K562 (cell line): ENCODE measurements at regions not wholly inside any gene's neighbourhood (a gene's known extent, or its start where the extent isn't known, plus 50 kb on each side); places are given as distances from the start of the nearest gene placed in this dataset.
A peak's percentile ranks its signal among the peaks of the same experiment; 100 is the strongest.

Experiments used
- ATAC-seq: fragments of 200-7000 bp; cut with Tn5 transposase; 3 replicates; pipeline ENCODE4 v1.9.1; 2020; ENCODE audit warnings: moderate library complexity
- BruUV-seq: library from RNA; stranded (reverse); fragments of 400-500 nt; replicated peaks from 2 replicates; lab custom pipeline; 2021; lab: Mats Ljungman, UMichigan
- CTCF ChIA-PET: fragments of 300-600 bp; formaldehyde crosslinking; extraction: SDS; loops from one replicate; lab custom pipeline; 2021; ENCODE audit warnings: low intra/inter-chr PET ratio; lab: Yijun Ruan, JAX
- POLR2A ChIA-PET: fragments of 300-600, 350-650 bp; sonication (Branson Sonifier 250); formaldehyde crosslinking; extraction: SDS; loops from one replicate; lab custom pipeline; 2021; ENCODE audit warnings: antibody characterized with exemption, inconsistent platforms; lab: Yijun Ruan, JAX
- DNase-seq, 4 experiments: peaks; one replicate each; pipeline versions ENCODE4 v3.0.0 to v3.0.0-alpha.2; 2011 to 2018; ENCODE audit warnings: low spot score in 3 of 4, mixed read lengths in 3 of 4; ENCODE audit errors: extremely low read depth in 1 of 4
- FAIRE-seq: peaks from 2 replicates; lab custom pipeline; 2011; peaks lifted over from hg19 to GRCh38; lab: Jason Lieb, UNC
- H2AFZ ChIP-seq: 2 replicates; pipeline ENCODE4 v1.6.0; 2011; ENCODE audit warnings: low read depth, low read length, control low read depth, inconsistent platforms
- H3K27ac ChIP-seq: fragments of 200-600 bp; 3 replicates; pipeline ENCODE4 v1.8.0; 2011; ENCODE audit warnings: low read depth, mild to moderate bottlenecking, control low read depth, inconsistent platforms, low read length, moderate library complexity, mixed read lengths; ENCODE audit errors: extremely low read depth
- H3K27me3 ChIP-seq, 2 experiments: fragments of 300-600 bp in 1 of 2; 2 replicates in 1 of 2; 3 replicates in 1 of 2; pipeline versions ENCODE4 v1.6.0 to v1.8.0; 2011; ENCODE audit warnings: inconsistent platforms in 2 of 2, low read length in 2 of 2, mild to moderate bottlenecking in 1 of 2, mixed read lengths in 1 of 2, moderate library complexity in 1 of 2; ENCODE audit not compliant: control insufficient read depth in 2 of 2, insufficient read depth in 2 of 2
- H3K36me3 ChIP-seq: fragments of 300-600 bp; 3 replicates; pipeline ENCODE4 v1.8.0; 2011; ENCODE audit warnings: mild to moderate bottlenecking, low read length, inconsistent platforms; ENCODE audit not compliant: control insufficient read depth, insufficient read depth
- H3K4me1 ChIP-seq, 2 experiments: fragments of 200-600 bp in 1 of 2; replicated peaks in 1 of 2; 2 replicates in 1 of 2; 3 replicates in 1 of 2; pipeline versions ENCODE4 v1.5.1 to v1.8.0; 2011; ENCODE audit warnings: inconsistent platforms in 2 of 2, low read length in 2 of 2, mild to moderate bottlenecking in 1 of 2, mixed read lengths in 1 of 2, moderate library complexity in 1 of 2; ENCODE audit not compliant: control insufficient read depth in 2 of 2, insufficient read depth in 2 of 2
- H3K4me2 ChIP-seq: 2 replicates; pipeline ENCODE4 v1.6.1; 2011; ENCODE audit warnings: low read length, control low read depth, inconsistent platforms, mixed read lengths; ENCODE audit not compliant: insufficient read depth
- H3K4me3 ChIP-seq: fragments of 200-600 bp; sonication (generic), shearing (Covaris generic); 2 replicates; pipeline ENCODE4 v1.5.1; 2016; ENCODE audit warnings: control low read depth, inconsistent platforms
- H3K79me2 ChIP-seq: fragments of 200-600 bp; 3 replicates; pipeline ENCODE4 v1.8.0; 2011; ENCODE audit warnings: low read length, inconsistent platforms; ENCODE audit not compliant: control insufficient read depth, insufficient read depth
- H3K9ac ChIP-seq, 2 experiments: 2 replicates each; pipeline versions ENCODE4 v1.6.0 to v1.6.1; 2011; ENCODE audit warnings: low read depth in 2 of 2, low read length in 2 of 2, control low read depth in 1 of 2, inconsistent platforms in 1 of 2, mild to moderate bottlenecking in 1 of 2, mixed read lengths in 1 of 2; ENCODE audit not compliant: insufficient read depth in 1 of 2
- H3K9me1 ChIP-seq: one replicate; pipeline ENCODE4 v1.6.0; 2011; ENCODE audit warnings: inconsistent platforms, mild to moderate bottlenecking, low read length, moderate library complexity; ENCODE audit not compliant: control insufficient read depth, insufficient read depth
- H3K9me3 ChIP-seq: replicated peaks from 2 replicates; pipeline ENCODE4 v1.5.1; 2011; ENCODE audit warnings: low read depth, low read length, inconsistent platforms; ENCODE audit not compliant: control insufficient read depth, insufficient read depth
- H4K20me1 ChIP-seq: replicated peaks from 2 replicates; pipeline ENCODE4 v1.6.1; 2011; ENCODE audit warnings: low read length, inconsistent platforms, mixed read lengths; ENCODE audit not compliant: control insufficient read depth, insufficient read depth
- TCF3 ChIP-seq: sonication (generic); formaldehyde crosslinking; IDR thresholded peaks from 2 replicates; pipeline ENCODE4 v1.4.0; 2020; ENCODE audit warnings: mild to moderate bottlenecking, missing genetic modification reagents
- ZNF407 ChIP-seq: fragments of 450-650 bp; IDR thresholded peaks from 2 replicates; pipeline ENCODE4 v1.6.1; 2016; ENCODE audit warnings: low read depth
- WGBS: fragments of 100-300 bp; shearing (Covaris generic); methylation state at CpG from one replicate; pipeline ENCODE4 v1.1.6; 2016; ENCODE audit warnings: low coverage, mixed read lengths; ENCODE audit not compliant: insufficient coverage; ENCODE audit errors: missing lambda C conversion rate; 5-methylcytosine and 5-hydroxymethylcytosine counted together
- in situ Hi-C: fragments of 300-500 bp; cut with MboI; formaldehyde crosslinking; loops from 4 replicates; pipeline ENCODE4 v1.15.0; 2018; ENCODE audit warnings: inconsistent platforms, mixed read lengths
- intact Hi-C: fragments of 100-400 bp; cut with micrococcal nuclease; formaldehyde crosslinking; loops from 2 replicates; pipeline ENCODE4 v1.14.2; 2022

- no peaks in the 10 kb centered on the region for H4K20me1 ChIP-seq
- H3K4me1 ChIP-seq, result no peaks in the 10 kb centered on the region
- no peak overlapping the region for H3K27ac ChIP-seq
- H3K9ac ChIP-seq, result no peak overlapping the region
- no peak overlapping the region for H3K4me2 ChIP-seq
- DNase-seq, result peak in 1 of 4 experiments; percentile 1
- no peaks in the 10 kb centered on the region for H3K36me3 ChIP-seq
- H3K27me3 ChIP-seq, result no peaks in the 10 kb centered on the region
- no peaks in the 10 kb centered on the region for H3K9me3 ChIP-seq
- TF ChIP-seq ZNF407, result no peak
- TF ChIP-seq TCF3, result peak; percentile 52; the same call in 1 of the 2 replicates
- no peak for ATAC-seq
- no peaks in the 10 kb centered on the region for H3K9me1 ChIP-seq
- H3K79me2 ChIP-seq, result no peaks in the 10 kb centered on the region
- CTCF ChIA-PET, result no interaction called here
- no peak for FAIRE-seq
- no peak overlapping the region for H3K4me3 ChIP-seq
- BruUV-seq, result no TSS peak
- no peak overlapping the region for H2AFZ ChIP-seq
- POLR2A ChIA-PET, result no interaction called here
- 0% methylated on average over 2 of the region's 2 CpGs for WGBS
- intact Hi-C loops (loop anchor here (10.0 kb wide), 2 partner anchors 77 to 1997 kb away; no protein-coding TSS in a partner anchor), in situ Hi-C loops (loop anchor here (25.0 kb wide), 1 partner anchor 1765 kb away; no protein-coding TSS in a partner anchor)
Measured at GRCh38 chrX:43552156-43552555, 103.9 kb upstream of the MAOA start.
